Neural progenitor cell (in vitro differentiated cells): ENCODE measurements at regions not wholly inside any gene's neighbourhood (a gene's known extent, or its start where the extent isn't known, plus 50 kb on each side); places are given as distances from the start of the nearest gene placed in this dataset.

Source experiments
- DNase-seq: peaks from one replicate; pipeline ENCODE4 v3.0.0-alpha.2; 2016; ENCODE audit warnings: low spot score
- H2AFZ ChIP-seq: fragments of 200-600 bp; sonication (generic); replicated peaks from 2 replicates; pipeline ENCODE4 v1.6.1; 2016; ENCODE audit warnings: antibody characterized with exemption
- H3F3A ChIP-seq: fragments of 200-600 bp; sonication (generic); 2 replicates; pipeline ENCODE4 v1.6.1; 2016; ENCODE audit warnings: antibody characterized with exemption, low read depth
- H3K27ac ChIP-seq: fragments of 200-600 bp; sonication (generic); 2 replicates; pipeline ENCODE4 v1.5.1; 2016; ENCODE audit warnings: mild to moderate bottlenecking
- H3K27me3 ChIP-seq: fragments of 200-600 bp; sonication (generic); 2 replicates; pipeline ENCODE4 v1.6.1; 2016; ENCODE audit warnings: mild to moderate bottlenecking, moderate library complexity
- H3K36me3 ChIP-seq: fragments of 200-600 bp; sonication (generic); 2 replicates; pipeline ENCODE4 v1.5.1; 2016
- H3K4me1 ChIP-seq: fragments of 200-600 bp; sonication (generic); 2 replicates; pipeline ENCODE4 v1.6.1; 2016; ENCODE audit warnings: mixed run types
- H3K4me2 ChIP-seq: fragments of 200-600 bp; sonication (generic); 2 replicates; pipeline ENCODE4 v1.6.1; 2016
- H3K4me3 ChIP-seq: fragments of 200-600 bp; sonication (generic); 2 replicates; pipeline ENCODE4 v1.5.1; 2016
- H3K79me2 ChIP-seq: fragments of 200-600 bp; sonication (generic); 2 replicates; pipeline ENCODE4 v1.6.1; 2016; ENCODE audit warnings: low read depth
- H3K9ac ChIP-seq: fragments of 200-600 bp; sonication (generic); 2 replicates; pipeline ENCODE4 v1.6.1; 2016
- H3K9me3 ChIP-seq: fragments of 200-600 bp; sonication (generic); 2 replicates; pipeline ENCODE4 v1.5.1; 2016; ENCODE audit warnings: low read depth
- H4K20me1 ChIP-seq: fragments of 200-600 bp; sonication (generic); 2 replicates; pipeline ENCODE4 v1.6.1; 2016; ENCODE audit warnings: low read depth
- H3K27ac Mint-ChIP-seq: 3 replicates; pipeline ENCODE4 v1.8.0; 2021; ENCODE audit warnings: mixed read lengths
- H3K27me3 Mint-ChIP-seq: 2 replicates; pipeline ENCODE4 v1.8.0; 2022; ENCODE audit warnings: low read depth, mild to moderate bottlenecking, inconsistent platforms, moderate library complexity, mixed read lengths; ENCODE audit not compliant: insufficient read depth
- H3K36me3 Mint-ChIP-seq: 3 replicates; pipeline ENCODE4 v1.8.0; 2021; ENCODE audit warnings: mixed read lengths
- H3K4me1 Mint-ChIP-seq: 3 replicates; pipeline ENCODE4 v1.8.0; 2021; ENCODE audit warnings: mixed read lengths
- H3K4me3 Mint-ChIP-seq: 3 replicates; pipeline ENCODE4 v1.8.0; 2021; ENCODE audit warnings: mild to moderate bottlenecking, moderate library complexity, mixed read lengths
- H3K9me3 Mint-ChIP-seq: 3 replicates; pipeline ENCODE4 v1.8.0; 2020; ENCODE audit warnings: mixed read lengths
- CTCF ChIP-seq: fragments of 200-600 bp; sonication (generic); IDR thresholded peaks from 2 replicates; pipeline ENCODE4 v1.5.1; 2017; ENCODE audit warnings: antibody characterized with exemption, mild to moderate bottlenecking
- EZH2 ChIP-seq: fragments of 200-600 bp; sonication (generic); IDR thresholded peaks from 2 replicates; pipeline ENCODE4 v1.6.1; 2017; ENCODE audit warnings: antibody characterized with exemption, mild to moderate bottlenecking, moderate library complexity
- EZH2phosphoT487 ChIP-seq: fragments of 200-600 bp; sonication (generic); IDR thresholded peaks from 2 replicates; pipeline ENCODE4 v1.6.1; 2017; ENCODE audit warnings: antibody characterized with exemption

GRCh38 chr5:103336941-103337340 lies 78.4 kb downstream of the MACIR start:
- H3K36me3 Mint-ChIP-seq, result no peaks in the 10 kb centered on the region
- no peak overlapping the region for H3K27ac ChIP-seq
- H4K20me1 ChIP-seq, result no peaks in the 10 kb centered on the region
- H3F3A ChIP-seq, result no peaks in the 10 kb centered on the region
- no peaks in the 10 kb centered on the region for H3K9me3 Mint-ChIP-seq
- no peaks in the 10 kb centered on the region for H3K27me3 Mint-ChIP-seq
- H3K27ac Mint-ChIP-seq, result no peak overlapping the region
- H3K4me3 Mint-ChIP-seq, result no peak overlapping the region
- no peaks in the 10 kb centered on the region for H3K79me2 ChIP-seq
- no peaks in the 10 kb centered on the region for H3K4me1 Mint-ChIP-seq
- H3K9ac ChIP-seq, result no peak overlapping the region
- H3K9me3 ChIP-seq, result peaks cover 4% of the 10 kb centered on the region
- no peak for DNase-seq
- H3K27me3 ChIP-seq, result no peaks in the 10 kb centered on the region
- no peak overlapping the region for H3K4me3 ChIP-seq
- H3K36me3 ChIP-seq, result no peaks in the 10 kb centered on the region
- TF ChIP-seq EZH2 (no peak), CTCF (no peak), EZH2phosphoT487 (no peak)
- H3K4me2 ChIP-seq, result no peak overlapping the region
- H2AFZ ChIP-seq, result no peak overlapping the region
- no peaks in the 10 kb centered on the region for H3K4me1 ChIP-seq

- no peak overlapping the region for H3K9ac ChIP-seq
- no peaks in the 10 kb centered on the region for H3K36me3 Mint-ChIP-seq
- H3K27me3 Mint-ChIP-seq, result no peaks in the 10 kb centered on the region
- no peaks in the 10 kb centered on the region for H3K4me1 Mint-ChIP-seq
- no peaks in the 10 kb centered on the region for H4K20me1 ChIP-seq
- no peaks in the 10 kb centered on the region for H3K9me3 ChIP-seq
- H3K4me3 ChIP-seq, result no peak overlapping the region
- no peak for DNase-seq
- no peaks in the 10 kb centered on the region for H3K4me1 ChIP-seq
- H3K27ac Mint-ChIP-seq, result no peak overlapping the region
- no peaks in the 10 kb centered on the region for H3K27me3 ChIP-seq
- no peak overlapping the region for H3K4me2 ChIP-seq
- H3K4me3 Mint-ChIP-seq, result no peak overlapping the region
- TF ChIP-seq EZH2phosphoT487 (no peak), EZH2 (no peak), CTCF (no peak)
- no peak overlapping the region for H3K27ac ChIP-seq
- no peaks in the 10 kb centered on the region for H3K9me3 Mint-ChIP-seq
- no peaks in the 10 kb centered on the region for H3K79me2 ChIP-seq
- H3F3A ChIP-seq, result no peaks in the 10 kb centered on the region
- no peak overlapping the region for H2AFZ ChIP-seq
- no peaks in the 10 kb centered on the region for H3K36me3 ChIP-seq
Measured at GRCh38 chr5:103333376-103333775, 74.8 kb downstream of the MACIR start.

GRCh38 chr5:103330875-103331274 lies 72.3 kb downstream of the MACIR start:
- no peak for TF ChIP-seq EZH2phosphoT487
- TF ChIP-seq EZH2, result no peak
- no peak for TF ChIP-seq CTCF
- no peaks in the 10 kb centered on the region for H3K79me2 ChIP-seq
- H3K36me3 ChIP-seq, result no peaks in the 10 kb centered on the region
- H3K4me1 ChIP-seq, result no peaks in the 10 kb centered on the region
- H3K4me3 Mint-ChIP-seq, result no peak overlapping the region
- no peaks in the 10 kb centered on the region for H3K9me3 Mint-ChIP-seq
- H3F3A ChIP-seq, result no peaks in the 10 kb centered on the region
- no peak overlapping the region for H3K9ac ChIP-seq
- H3K4me2 ChIP-seq, result no peak overlapping the region
- H4K20me1 ChIP-seq, result no peaks in the 10 kb centered on the region
- no peak for DNase-seq
- no peaks in the 10 kb centered on the region for H3K4me1 Mint-ChIP-seq
- no peak overlapping the region for H2AFZ ChIP-seq
- H3K36me3 Mint-ChIP-seq, result no peaks in the 10 kb centered on the region
- no peak overlapping the region for H3K27ac ChIP-seq
- no peak overlapping the region for H3K4me3 ChIP-seq
- H3K9me3 ChIP-seq, result no peaks in the 10 kb centered on the region
- H3K27ac Mint-ChIP-seq, result no peak overlapping the region
- no peaks in the 10 kb centered on the region for H3K27me3 ChIP-seq
- H3K27me3 Mint-ChIP-seq, result no peaks in the 10 kb centered on the region
